GM21360 (cell line): ENCODE measurements at regions not wholly inside any gene's neighbourhood (a gene's known extent, or its start where the extent isn't known, plus 50 kb on each side); places are given as distances from the start of the nearest gene placed in this dataset.
A peak's percentile ranks its signal among the peaks of the same experiment; 100 is the strongest.
"Not testable (repeated sequence)": the region's sequence is repeated elsewhere in the genome, so short reads cannot be mapped to it uniquely, and the experiment has no call there.

Experiments
- ATAC-seq: cut with Tn5 transposase; IDR thresholded peaks from one replicate; pipeline ENCODE4 v1.9.1; 2021; ENCODE audit warnings: mild to moderate bottlenecking, moderate library complexity; ENCODE audit not compliant: unreplicated experiment

DNA sequence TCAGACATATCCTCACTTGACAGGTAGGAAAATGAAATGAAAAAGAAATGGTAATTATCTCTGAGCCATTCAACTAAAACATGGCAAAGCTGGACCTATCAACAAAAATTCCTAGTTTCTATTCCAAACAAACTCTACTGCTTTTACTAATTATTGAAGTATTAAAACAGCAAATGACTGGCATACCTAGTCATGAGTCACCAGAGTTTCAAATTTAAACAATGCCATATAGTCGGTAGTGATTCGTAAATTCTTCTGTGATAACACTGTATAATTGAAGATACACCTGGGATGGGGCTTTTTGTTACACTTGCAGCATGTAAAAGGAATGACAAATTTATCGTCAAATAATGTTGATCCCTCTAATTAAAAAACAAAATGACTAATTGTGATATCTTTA, 153.1 kb upstream of the THUMPD2 start:
- ATAC-seq: no peak

DNA sequence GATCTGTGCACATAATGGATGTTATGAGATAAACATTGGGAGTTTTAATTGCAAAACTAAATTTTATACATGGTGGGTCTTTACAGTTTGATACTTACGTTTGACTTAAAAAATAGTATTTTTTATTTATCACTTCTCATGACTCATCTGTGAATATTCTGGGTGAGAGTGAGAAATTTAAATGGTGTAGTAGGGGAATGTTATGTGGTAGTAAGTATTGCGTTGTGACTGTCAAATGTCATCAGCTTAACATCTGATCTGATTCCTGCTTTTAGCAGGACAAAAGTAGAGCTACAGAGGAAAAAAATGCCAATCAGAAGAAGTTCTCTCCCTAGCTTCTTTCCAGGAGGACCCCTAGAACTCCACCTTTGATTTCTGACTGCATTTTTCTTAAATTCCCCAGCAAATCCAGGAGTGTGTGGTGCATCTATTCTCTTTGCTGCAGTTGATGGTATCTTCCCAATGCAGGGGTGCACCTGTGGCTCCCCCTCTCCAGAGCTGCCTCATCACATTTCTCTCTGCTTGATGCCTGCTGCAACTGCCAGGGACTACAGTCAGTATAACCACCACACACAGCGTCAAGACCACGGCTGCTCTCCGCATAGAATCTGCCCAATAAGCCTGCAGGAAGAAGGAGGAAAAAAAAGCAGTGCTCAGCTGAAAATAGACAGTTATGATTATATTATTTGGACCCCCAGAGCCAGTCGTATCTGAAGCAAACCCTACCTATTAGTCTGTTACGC, 151.3 kb upstream of the THUMPD2 start:
- no peak for ATAC-seq

DNA sequence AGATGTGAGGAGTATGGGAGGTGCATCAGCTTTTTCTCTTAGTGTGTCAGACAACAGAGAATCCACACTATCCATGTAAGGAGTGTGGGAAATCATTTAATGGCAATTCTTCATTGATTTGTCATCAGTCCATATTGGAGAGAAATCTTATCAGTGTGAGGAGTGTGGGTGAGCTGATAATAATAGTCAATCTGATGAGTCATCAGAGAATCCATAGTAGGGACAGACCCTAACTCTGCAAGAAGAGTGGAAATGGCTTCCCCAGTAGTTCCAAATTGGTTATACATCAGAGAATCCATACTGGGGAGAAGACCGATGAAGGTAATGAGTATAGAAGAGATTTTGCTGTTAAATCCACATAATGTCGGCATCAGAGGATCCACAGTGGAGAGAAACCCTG, 150.5 kb upstream of the THUMPD2 start:
- no peak for ATAC-seq

DNA sequence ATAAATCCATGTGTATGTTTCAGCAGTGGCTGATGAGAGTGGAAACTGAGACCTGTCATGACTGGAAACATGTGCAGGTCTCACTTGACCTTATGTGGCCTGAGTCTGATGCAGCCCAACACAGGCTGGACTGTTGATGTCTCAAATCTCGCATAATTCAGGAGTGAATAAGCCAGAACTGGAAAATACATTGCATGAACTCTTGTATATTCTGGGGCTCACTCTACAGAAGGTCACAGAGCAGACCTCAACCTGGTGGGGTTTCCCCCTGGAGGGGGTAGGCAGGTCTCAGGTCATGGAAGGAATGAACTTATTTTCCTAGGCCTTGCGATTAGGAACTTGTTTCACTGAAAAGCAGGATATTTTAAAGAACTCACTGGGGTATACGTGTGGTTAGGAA, 146.3 kb upstream of the THUMPD2 start:
- no peak for ATAC-seq

DNA sequence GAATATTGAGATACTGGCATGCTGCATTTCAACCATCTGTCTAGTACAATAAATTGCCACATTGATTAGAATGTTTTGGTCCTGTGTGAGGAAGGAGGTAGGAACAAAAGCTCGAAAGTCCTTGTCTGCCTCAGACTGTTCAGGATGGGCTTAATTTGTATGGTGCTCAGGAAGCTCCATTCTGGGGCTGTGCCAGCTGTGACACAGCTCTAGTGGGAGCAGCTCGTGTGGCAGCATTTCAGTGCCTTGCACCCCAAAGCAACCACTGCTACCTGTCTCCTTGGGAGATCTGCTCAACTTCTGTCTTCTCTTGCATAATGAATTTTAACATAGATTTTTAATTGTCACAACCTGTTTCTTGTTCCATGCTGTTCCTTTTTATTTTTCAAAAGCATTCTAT, 144.4 kb upstream of the THUMPD2 start:
- ATAC-seq: no peak

DNA sequence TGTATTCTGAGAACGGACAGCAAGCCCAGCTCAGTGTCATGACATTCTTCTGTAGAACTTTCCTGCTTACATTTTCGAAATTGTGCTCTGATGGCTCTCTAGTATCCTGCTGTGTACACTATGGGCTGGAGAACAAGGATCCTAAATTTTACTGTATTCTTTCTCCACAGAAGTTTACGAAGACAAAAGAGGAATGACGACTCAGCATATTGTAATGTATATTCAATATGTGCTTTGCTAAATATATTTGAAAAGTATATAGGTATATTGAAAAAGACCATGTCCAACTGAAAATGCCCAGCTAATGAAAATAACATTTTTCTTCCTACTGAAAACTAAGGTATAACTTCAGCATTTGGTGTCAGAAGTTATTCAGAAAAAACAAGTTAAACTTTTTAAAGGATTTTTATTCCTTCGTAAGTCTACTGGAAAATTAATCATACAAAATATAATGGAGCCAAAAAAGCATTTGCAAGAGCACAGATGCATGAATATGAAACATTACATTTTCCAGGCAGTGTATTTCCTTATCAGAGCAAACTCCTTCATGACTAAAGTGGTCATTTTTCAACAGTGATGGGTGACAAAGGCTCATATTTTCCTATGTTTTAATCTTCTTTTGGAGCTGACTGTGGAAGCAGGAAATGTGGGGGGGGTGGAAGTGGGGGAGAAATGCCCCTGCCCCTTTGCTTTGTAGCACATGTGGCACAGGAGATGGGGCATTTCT, 143.8 kb upstream of the THUMPD2 start:
- no peak for ATAC-seq

DNA sequence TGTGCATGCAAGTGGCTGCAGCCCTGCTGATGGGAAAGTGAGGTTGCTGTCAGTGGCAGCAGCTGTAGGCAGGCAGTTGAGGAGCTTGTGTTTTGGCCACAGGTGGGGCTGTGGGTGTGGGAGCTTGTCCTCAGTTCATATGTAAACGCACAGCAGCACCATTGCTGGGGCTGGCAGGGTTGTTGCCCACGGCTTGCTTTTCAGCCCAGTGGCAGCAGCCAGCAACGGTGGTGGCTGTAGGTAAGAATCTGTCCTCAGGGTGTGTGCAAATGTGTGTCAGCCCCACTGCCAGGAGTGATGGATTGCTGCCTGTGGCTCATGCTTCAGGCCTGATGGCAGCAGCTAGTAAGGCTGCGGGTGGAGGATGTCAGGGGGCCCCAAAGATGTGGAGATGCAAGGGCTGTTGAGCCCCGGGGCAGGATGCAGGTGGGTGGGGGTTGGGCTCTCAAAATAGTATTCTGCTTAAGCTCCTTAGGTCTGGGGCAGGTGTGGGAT, 141.3 kb upstream of the THUMPD2 start:
- ATAC-seq: no peak

DNA sequence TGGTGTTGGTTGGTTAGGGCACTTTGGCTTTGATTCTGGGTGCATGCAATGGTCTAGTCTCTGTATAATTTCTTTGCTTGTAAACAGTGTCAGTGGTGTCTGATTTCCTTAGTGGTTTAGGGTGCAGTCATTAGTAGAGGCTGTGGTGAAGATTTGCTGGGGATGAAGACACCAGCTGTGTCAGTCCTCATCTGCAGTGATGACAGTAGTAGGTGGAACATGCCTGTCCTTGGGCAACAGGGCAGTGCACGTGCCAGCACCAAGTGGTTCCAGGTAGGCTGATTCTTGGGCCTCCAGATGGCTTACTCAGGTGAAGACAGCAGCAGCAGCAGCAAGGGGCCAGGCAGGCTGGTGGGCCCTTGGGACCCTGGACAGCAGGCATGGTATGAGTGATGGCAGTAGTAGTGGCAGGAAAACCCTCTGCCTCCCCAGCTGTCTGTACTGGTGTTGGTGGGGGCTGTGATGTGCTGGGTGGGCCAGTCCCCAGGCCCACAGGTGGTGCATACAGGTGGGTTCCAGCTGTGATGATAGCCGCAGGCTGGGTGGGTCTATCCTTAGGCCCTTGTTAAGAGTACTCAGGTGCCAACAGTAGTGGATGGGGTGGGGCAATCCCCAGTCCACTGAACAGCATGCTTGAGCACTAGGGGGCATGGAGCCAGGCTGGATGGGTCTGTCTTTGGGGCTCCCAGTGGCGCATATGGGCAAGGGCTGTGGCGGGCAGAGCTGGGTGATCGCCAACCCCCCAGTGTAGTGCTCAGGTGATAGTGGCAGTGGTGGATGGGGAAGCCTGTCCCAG, 140.7 kb upstream of the THUMPD2 start:
- no peak for ATAC-seq

DNA sequence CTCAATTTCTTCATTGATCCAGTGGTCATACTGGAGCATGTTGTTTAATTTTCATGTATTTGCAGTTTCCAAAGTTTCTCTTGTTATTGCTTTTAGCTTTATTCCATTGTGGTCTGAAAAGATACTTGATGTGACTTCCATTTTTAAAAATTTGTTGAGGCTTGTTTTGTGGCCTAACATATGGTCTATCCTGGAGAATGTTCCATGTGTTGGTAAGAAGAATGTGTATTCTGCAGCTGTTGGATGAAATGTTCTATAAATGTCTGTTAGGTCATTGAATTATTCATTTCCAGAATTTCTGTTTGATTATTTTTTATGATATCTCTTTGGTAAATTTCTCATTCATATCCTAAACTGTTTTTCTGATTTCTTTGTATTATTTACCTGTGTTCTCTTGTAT, 139.8 kb upstream of the THUMPD2 start:
- ATAC-seq: no peak

DNA sequence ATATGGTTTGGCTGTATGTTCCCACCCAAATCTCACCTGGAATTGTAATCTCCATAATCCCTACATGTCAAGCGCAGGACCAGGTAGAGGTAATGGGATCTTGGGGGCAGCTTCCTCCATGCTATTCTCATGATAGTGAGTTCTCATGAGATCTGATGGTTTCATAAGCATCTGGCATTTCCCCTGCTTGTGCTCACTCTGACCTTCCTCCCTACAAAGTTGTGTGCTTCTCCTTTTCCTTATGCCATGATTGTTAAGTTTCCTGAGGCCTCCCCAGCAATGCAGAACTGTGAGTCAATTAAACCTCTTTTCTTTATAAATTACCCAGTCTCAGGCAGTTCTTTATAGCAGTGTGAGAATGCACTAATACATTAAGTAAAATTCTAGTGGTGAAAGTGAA, 138.3 kb upstream of the THUMPD2 start:
- ATAC-seq: not testable (repeated sequence)

DNA sequence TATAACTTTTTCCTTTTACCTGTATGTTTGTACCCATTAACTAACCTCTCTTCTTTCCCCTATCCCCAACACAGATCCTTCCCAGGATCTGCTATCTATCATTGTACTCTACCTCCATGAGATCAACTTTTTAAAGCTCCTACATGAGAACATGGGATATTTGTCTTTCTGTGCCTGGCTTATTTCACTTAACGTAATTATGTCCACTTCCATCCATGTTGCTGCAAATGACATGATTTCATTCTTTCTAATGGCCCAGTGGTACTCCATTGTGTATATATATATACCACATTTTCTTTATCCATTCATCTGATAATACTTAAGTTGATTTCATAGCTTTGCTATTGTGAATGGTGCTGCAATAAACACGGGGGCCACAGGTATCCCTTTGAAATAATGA, 135.9 kb upstream of the THUMPD2 start:
- ATAC-seq: no peak

DNA sequence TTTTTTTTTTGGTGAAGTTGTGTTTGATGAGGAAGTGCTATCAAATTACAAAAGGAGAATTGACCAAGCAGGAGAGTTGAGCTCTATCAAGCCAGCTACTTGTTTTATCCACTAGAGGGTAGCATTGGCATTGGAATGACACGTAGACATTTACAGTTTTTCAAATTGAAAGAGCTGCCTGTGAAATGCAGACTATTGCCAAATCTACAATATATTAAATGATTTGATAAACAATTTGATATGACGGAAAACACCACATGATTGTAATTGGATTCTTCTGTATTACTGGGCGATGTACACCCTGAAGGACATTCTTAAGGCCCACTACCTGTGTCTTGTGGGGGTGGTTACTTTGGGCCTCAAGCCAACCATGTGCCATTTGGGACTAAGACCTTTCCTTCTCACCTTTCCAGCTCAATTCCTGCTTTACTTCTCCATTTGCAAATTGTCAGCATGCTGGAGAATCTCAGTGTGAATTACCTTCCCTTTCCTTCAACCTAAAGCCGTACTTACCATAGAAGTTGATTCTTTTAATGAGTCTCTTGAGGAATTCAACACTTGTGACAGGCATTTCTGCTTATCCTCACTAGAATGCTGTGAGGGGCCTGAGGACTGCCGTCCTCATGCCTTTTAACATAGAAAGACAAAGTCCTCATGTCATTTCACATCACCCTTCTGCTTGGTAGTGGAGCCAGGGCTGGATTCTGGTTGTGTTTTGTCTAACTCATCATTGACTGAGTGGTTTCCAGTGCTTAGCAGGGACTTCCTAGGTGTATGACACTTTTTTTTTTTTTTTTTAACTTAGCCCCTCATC, 134.8 kb upstream of the THUMPD2 start:
- peak; percentile 81 for ATAC-seq

DNA sequence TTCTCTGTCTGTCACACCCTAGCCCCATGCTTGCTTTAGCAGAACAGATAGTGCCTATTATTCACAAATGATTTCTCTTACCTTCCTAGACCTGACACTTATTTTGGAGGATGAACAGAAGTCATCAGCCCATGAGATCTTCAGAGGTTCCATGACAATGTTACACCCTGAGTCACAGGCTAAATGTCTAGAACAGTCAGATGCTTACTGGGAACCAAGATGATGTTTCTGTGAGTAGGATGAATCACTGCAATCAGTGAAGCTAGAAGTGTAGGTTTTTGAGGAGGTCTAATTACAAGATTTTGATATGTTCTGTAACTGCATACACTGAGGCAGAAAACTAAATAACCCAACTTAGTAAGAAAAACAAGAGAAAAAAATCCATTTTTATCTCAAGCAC, 123.0 kb upstream of the THUMPD2 start:
- no peak for ATAC-seq

DNA sequence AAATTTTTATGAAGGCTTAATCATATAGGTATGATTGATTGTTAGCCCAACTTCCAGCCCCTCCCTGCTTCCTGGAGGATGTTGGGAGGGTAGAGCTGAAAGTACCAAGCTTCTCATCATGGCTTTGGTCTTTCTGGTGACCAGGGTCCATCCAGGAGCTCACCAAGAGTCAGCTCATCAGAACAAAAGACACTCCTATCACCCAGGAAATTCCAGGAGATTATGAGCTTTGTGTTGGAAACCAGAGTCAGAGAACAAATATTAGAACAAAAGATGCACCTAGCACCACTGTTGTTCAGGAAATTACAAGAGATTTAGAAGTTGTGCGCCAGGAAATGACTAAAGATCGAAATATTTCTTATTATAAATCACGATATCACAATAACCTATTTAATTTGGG, 119.9 kb upstream of the THUMPD2 start:
- no peak for ATAC-seq

DNA sequence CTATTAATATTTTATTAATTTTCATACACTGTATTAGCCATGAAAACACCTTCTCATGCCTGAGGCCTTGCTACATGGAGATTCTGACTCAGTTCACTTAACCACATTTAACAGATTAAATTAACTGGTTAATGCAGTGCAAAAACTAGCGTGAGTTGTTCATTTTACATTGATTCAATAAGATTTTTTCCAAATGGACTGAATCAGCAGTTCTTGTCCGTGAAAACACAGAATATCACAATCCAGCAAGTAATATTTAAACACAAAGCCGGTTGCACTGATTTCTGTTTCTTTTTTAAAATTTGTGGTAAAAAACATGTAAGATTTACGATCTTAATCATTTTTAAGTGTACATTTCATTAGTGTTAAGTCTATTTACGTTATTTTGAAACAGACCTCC, 118.2 kb upstream of the THUMPD2 start:
- no peak for ATAC-seq

DNA sequence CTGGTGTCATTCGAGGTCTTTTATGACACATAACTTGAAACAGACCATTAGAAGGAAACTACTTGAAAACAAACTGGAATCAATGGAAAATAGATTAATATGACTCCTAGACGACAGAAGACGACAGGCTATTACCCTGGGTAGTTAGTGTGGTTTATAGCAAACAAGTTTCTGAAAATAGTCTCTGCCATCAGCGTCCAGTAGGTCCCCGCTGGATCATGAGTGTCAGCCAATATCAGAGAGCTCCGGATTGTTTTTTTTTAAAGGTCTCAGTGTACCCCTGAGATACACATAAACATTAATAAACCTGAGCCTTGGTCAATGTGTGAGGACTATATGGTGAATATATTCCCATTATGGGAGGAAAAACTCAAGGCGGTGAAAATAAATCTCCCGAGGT, 115.0 kb upstream of the THUMPD2 start:
- ATAC-seq: no peak

DNA sequence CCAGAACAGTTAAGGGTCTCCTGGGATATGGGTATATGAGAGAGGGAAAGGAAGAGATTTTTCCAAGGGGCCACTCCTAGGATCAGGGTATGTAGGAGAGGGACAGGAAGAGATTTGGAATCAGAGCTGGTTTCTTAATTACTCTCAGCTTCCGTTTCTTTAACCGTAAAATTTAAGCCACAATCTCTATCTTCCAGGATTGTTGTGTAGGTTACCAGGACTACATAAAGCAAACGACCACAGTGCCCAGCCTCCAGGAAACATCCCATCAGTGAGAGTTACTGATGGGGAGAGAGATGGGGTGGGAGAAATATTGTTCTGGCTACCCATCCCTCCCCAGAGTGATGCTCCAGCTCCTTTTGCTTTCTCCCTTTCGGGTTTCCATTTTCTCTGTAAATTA, 114.6 kb upstream of the THUMPD2 start:
- no peak for ATAC-seq

DNA sequence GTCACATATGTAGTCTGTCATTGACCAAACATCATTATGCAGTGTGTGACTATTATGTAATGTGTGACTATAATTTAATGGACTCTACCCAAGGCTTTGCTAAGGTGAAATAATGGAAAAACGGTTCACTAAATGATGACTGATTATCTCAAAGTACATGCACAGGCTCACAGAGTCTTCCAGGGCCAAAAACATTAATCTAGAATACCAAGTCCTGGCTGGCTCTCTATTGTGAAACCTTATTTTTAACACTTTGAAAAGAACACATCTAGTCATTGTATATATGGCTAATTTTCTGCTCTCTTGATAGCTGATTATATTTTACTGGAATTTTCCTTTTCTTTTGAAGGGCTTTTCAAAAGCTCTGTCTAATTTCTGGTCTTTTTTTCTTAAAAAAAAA, 102.9 kb upstream of the THUMPD2 start:
- ATAC-seq: no peak

DNA sequence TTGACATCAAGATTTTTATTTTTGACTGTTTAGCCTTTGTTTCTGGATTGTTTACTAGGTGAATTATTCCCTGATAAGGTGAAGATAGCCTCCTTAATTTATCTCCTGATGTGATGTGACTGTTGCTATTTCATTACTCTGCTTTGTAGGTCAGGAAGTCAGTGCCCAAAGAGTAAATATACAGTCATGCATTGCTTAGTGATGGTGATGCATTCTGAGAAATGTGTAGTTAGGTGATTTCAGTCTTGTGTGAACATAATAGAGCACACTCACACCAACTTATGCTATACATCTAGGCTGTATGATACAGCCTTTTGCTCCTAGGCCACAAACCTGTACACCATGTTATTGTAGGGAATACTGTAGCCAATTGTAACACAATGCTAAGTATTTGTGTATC, 102.4 kb upstream of the THUMPD2 start:
- no peak for ATAC-seq

DNA sequence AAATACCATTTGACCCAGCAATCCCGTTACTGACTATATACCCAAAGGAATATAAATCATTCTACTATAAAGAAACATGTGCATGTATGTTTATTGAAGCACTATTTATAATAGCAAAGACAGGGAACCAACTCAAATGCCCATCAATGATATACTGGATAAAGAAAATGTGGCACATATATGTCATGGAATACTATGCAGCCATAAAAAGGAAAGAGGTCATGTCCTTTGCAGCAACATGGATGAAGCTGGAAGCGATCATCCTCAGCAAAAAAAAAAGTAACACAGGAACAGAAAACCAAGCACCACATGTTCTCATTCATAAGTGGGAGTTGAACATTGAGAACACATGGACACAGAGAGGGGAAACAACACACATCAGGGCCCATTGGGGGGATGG, 99.9 kb upstream of the THUMPD2 start:
- not testable (repeated sequence) for ATAC-seq

DNA sequence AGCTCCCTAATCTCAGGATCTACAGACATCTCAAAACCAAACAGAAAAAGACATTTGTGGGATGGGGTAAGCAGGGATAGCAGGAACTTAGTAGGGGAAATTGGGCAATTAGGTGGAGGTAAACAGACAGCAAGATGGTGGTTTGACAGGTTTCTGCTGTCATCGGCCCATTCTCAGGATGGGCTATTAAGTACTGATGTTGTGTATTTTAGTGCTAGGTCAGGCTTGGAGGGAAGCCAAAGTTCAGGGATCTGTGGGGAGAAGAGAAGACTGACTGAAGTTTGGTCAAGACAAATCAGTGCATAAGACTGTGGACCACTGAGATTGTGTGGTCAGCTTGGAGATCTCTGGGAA, 96.8 kb upstream of the THUMPD2 start:
- ATAC-seq: no peak
